HG03280 (cell line): ENCODE measurements at regions not wholly inside any gene's neighbourhood (a gene's known extent, or its start where the extent isn't known, plus 50 kb on each side); places are given as distances from the start of the nearest gene placed in this dataset.

Experiments
- ATAC-seq: cut with Tn5 transposase; IDR thresholded peaks from one replicate; pipeline ENCODE4 v1.9.1; 2021; ENCODE audit warnings: mild to moderate bottlenecking, moderate library complexity; ENCODE audit not compliant: unreplicated experiment

- no peak for ATAC-seq
Observed at GRCh38 chr12:84689638-84690037, 223.0 kb downstream of the SLC6A15 start.

- ATAC-seq: no peak
Observed at GRCh38 chr12:84685379-84685778, 227.2 kb downstream of the SLC6A15 start.

- ATAC-seq: no peak
Observed at GRCh38 chr12:84676787-84677186, 235.8 kb downstream of the SLC6A15 start.

- ATAC-seq: no peak
Observed at GRCh38 chr12:84661786-84662185, 250.8 kb downstream of the SLC6A15 start.

DNA sequence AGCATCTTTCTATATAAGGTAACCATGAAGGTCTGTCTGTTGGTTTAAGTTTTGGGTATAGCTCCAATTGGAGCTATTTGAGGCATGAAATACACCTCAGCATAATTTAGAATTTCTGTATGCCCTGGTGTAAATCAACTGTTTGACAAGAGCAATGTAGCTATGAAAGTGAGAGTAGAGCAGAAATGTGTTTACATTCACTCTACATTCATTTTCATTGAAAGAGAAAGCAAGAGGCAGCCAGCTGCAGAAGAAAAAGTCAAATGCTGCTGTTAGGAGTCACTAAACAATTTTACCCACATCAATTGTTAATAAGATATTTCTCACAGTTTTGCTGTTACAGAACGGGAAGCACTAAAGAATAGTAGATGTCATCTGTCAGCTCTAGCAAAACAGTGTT, 252.5 kb downstream of the SLC6A15 start:
- ATAC-seq: no peak

DNA sequence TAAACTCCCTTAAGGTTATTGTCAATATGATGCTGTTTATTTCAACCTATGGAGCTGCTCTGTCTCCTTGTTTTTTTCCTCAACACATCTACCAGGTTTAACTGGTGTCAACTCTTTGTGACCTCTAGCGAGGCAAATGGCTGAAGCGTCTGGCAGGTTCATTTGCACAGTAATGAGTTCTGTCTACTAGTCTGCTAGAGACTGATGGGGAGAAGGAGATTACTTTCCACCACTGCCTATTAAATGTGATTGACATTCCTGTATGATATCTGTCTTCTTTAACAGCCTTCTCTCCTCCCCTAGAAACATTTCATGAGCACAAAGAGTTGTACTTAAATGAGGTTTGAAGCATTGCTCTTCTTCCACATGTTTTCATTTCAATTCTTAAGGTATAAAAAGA, 253.7 kb downstream of the SLC6A15 start:
- no peak for ATAC-seq

DNA sequence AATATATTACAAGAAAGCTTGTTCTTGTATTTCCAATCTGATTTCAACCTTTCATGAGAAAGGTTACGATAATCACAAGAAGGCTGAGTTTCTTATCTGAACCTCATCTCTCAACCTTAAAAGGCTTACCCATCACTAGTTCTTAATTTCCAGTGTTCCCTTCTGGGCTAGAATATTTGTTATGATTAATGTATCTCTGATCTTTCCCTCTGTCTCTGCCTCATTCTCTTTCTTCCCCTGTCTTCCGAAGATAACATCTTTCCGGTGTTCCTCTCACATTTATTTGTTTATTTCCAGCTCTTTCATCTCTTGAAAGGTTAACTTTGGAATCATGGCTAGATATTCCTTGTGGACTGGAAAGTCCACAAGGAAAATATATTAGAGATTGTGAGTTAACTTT, 255.9 kb downstream of the SLC6A15 start:
- ATAC-seq: no peak

- ATAC-seq: no peak
Observed at GRCh38 chr12:84653482-84653881, 259.1 kb downstream of the SLC6A15 start.

GRCh38 chr12:84648425-84648824, 264.2 kb downstream of the SLC6A15 start:
- ATAC-seq: no peak

- no peak for ATAC-seq
Observed at GRCh38 chr12:84644908-84645307, 267.7 kb downstream of the SLC6A15 start.

GRCh38 chr12:84643993-84644392, 268.6 kb downstream of the SLC6A15 start:
- no peak for ATAC-seq

DNA sequence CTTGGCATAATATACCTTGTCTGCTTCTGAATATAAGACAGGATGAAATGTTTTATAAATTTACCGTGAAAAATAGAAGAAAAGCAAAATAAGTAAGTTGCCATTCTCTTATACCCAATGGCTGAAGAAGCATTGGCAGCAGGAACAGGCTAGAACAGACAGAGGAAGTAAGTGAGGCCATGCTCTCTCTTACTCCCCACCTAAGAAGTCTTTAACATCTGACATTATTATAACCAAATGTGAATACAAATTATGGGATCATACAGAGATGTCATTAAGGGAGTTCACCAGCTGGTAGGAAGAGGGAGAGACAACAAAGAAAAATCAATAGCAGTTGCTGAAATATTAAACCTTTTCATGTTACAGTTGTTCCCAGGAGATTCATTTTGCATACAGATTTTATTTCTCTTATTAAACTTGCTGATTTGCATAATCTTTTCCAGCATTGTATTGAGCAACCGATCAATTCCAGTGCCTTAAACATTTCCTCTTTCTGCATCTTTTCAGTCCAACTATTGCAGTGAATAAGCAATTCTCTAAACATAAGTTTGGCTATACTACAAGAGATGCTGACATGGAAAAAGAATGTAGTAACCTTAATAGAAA, 270.6 kb downstream of the SLC6A15 start:
- ATAC-seq: no peak

DNA sequence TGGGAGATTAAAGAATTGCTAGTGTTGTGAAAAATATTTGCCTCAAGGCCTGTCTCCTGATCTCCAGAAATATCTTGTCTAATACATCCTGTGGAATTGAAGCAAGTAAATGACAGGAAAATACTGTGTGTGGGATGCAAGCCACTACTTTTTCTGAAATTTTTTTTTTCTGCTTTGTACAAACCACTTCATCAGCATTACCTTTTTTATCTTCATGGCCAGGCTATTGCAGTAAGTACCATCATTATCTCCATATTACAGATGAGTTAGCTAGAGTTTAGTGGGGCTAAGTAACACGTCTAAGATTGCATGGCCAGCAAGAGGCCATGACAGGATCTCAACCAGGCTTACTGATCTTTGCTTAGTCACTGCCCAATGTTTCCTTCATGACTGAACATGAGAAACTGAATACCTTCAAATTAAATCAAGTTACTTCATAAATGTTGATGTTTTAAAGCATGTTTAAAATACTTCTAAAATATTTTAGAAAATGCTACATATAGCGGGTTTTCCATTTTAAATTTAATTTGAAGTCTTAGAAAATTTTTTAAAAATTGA, 273.7 kb downstream of the SLC6A15 start:
- no peak for ATAC-seq

GRCh38 chr12:84637926-84638325, 274.7 kb downstream of the SLC6A15 start:
- ATAC-seq: no peak

GRCh38 chr12:84636801-84637290, 275.8 kb downstream of the SLC6A15 start:
- no peak for ATAC-seq

DNA sequence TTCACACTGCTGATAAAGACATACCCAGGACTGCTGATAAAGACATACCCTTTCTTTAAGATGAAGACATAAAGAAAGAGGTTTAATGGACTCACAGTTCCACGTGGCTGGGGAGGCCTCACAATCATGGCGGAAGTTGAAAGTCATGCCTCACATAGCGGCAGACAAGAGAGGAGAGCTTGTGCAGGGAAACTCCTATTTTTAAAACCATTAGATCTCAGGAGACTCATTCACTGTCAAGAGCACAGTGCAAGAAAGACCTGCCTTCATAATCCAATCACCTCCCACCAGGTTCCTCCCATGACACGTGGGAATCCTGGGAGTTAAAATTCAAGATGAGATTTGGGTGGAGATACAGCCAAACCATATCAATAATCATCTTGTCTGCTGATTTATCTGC, 278.1 kb downstream of the SLC6A15 start:
- no peak for ATAC-seq

DNA sequence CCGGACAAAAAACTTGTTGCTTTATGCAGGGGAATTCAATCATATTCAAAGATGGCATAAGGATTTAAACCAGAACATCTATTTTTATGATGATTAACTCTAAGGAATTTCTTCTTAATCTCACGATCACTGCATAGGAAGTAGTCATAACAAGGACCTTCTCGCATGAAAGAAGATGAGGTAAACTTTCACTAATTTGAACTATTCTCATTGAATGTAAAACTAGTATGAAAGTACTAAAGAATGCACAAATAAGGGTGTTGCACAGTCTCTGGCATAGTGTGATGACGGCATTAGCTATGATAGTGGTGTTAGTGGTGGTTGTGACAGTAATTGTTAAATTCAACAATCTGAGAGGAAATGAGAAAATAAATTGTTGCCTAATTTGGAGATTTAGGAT, 280.0 kb downstream of the SLC6A15 start:
- no peak for ATAC-seq

- no peak for ATAC-seq
Observed at GRCh38 chr12:84631020-84631419, 281.6 kb downstream of the SLC6A15 start.

GRCh38 chr12:84627593-84627992, 285.0 kb downstream of the SLC6A15 start:
- no peak for ATAC-seq

GRCh38 chr12:84624601-84625000, 288.0 kb downstream of the SLC6A15 start:
- ATAC-seq: no peak

GRCh38 chr12:84619053-84619571, 293.5 kb downstream of the SLC6A15 start:
- ATAC-seq: no peak

- ATAC-seq: no peak
Observed at GRCh38 chr12:84607170-84607819, 305.3 kb downstream of the SLC6A15 start.
